ENCODE measurements at regions not wholly inside any gene's neighbourhood (a gene's known extent, or its start where the extent isn't known, plus 50 kb on each side); places are given as distances from the start of the nearest gene placed in this dataset.

GRCh38 chr13:58946274-58946673 lies 1217.5 kb downstream of the DIAPH3 start:
- Histone ChIP-seq H3K79me2 (ENCODE audit: insufficient read depth, low read length) (no peaks in the 10 kb centered on the region), H2BK120ac (ENCODE audit: low read depth, low read length, poor library complexity, severe bottlenecking) (no peak overlapping the region), H3K18ac (ENCODE audit: insufficient read length, low read depth, low read length) (no peak overlapping the region), H3K27me3 (ENCODE audit: insufficient read depth, low read length) (no peaks in the 10 kb centered on the region), H4K20me1 (ENCODE audit: control insufficient read depth, insufficient read depth, insufficient read length) (no peaks in the 10 kb centered on the region), H3K27ac (ENCODE audit: insufficient read length, low read depth, low read length) (no peak overlapping the region), H3K14ac (ENCODE audit: insufficient read depth, low read length) (no peak overlapping the region), H3K23ac (ENCODE audit: insufficient read length, low read depth, low read length) (no peak overlapping the region), H4K5ac (ENCODE audit: insufficient read length, low read depth, low read length) (no peak overlapping the region), H4K91ac (ENCODE audit: insufficient read length, low read depth, low read length) (no peak overlapping the region), H3K23me2 (ENCODE audit: insufficient read length, low read depth, low read length, poor library complexity, severe bottlenecking) (no peaks in the 10 kb centered on the region), H3K56ac (ENCODE audit: insufficient read length, low read depth, low read length) (no peak overlapping the region), H3K4me1 (ENCODE audit: insufficient read depth, low read length) (no peaks in the 10 kb centered on the region), H2AFZ (ENCODE audit: low read length) (no peak overlapping the region), H3K9ac (ENCODE audit: extremely low read depth, insufficient read length, low read length) (no peak overlapping the region), H2BK15ac (ENCODE audit: low read depth, low read length) (no peak overlapping the region), H4K8ac (replicated peaks; ENCODE audit: insufficient read length, low read depth, low read length) (no peak overlapping the region), H2BK5ac (ENCODE audit: insufficient read length, low read length) (no peak overlapping the region), H3K4me2 (ENCODE audit: insufficient read depth, insufficient read length, low read length) (no peak overlapping the region), H3K79me1 (ENCODE audit: insufficient read depth, low read depth, low read length, poor library complexity, severe bottlenecking) (no peaks in the 10 kb centered on the region), H3K9me3 (ENCODE audit: control insufficient read depth, low read depth, low read length) (peaks cover 14% of the 10 kb centered on the region), H2AK5ac (ENCODE audit: insufficient read length, low read length) (no peak overlapping the region), H2BK12ac (ENCODE audit: insufficient read length, low read depth, low read length) (no peak overlapping the region), H2BK20ac (ENCODE audit: low read depth, low read length, poor library complexity, severe bottlenecking) (no peak overlapping the region), H3K4ac (ENCODE audit: low read depth, low read length) (no peak overlapping the region), H3T11ph (ENCODE audit: low read length) (no peak overlapping the region)
- WGBS (ENCODE audit: extremely low coverage, insufficient read length, low lambda C conversion rate) = no CpG with 5 or more reads among the region's 1 CpG
- H3K27ac Mint-ChIP-seq = no peak overlapping the region
- H3K36me3 Mint-ChIP-seq (ENCODE audit: insufficient read depth in 1 of 3, low read depth in 3 of 3) = peaks cover 22 to 39% (median 24%) of the 10 kb centered on the region in 3 experiments
- peaks cover 31 to 38% of the 10 kb centered on the region in 2 experiments for H3K9me3 Mint-ChIP-seq
- H3K4me1 Mint-ChIP-seq = no peaks in the 10 kb centered on the region
- H3K4me3 Mint-ChIP-seq = no peak overlapping the region
- H3K27me3 Mint-ChIP-seq (ENCODE audit: low read depth) = no peaks in the 10 kb centered on the region
- TF ChIP-seq, protein P1, sequence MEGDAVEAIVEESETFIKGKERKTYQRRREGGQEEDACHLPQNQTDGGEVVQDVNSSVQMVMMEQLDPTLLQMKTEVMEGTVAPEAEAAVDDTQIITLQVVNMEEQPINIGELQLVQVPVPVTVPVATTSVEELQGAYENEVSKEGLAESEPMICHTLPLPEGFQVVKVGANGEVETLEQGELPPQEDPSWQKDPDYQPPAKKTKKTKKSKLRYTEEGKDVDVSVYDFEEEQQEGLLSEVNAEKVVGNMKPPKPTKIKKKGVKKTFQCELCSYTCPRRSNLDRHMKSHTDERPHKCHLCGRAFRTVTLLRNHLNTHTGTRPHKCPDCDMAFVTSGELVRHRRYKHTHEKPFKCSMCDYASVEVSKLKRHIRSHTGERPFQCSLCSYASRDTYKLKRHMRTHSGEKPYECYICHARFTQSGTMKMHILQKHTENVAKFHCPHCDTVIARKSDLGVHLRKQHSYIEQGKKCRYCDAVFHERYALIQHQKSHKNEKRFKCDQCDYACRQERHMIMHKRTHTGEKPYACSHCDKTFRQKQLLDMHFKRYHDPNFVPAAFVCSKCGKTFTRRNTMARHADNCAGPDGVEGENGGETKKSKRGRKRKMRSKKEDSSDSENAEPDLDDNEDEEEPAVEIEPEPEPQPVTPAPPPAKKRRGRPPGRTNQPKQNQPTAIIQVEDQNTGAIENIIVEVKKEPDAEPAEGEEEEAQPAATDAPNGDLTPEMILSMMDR (conservative IDR thresholded peaks at IDR 0.05) = no peak
- no peak for DNase-seq
